Upper lobe of left lung (tissue), 6 donors: ENCODE measurements at regions not wholly inside any gene's neighbourhood (a gene's known extent, or its start where the extent isn't known, plus 50 kb on each side); places are given as distances from the start of the nearest gene placed in this dataset.

Experiments used
- ATAC-seq, 2 donors: fragments of 200-7000 bp; cut with Tn5 transposase; one replicate each; pipeline ENCODE4 v1.9.1; 2022; ENCODE audit warnings: mild to moderate bottlenecking in 2 of 2, moderate library complexity in 2 of 2; ENCODE audit not compliant: low FRiP score in 2 of 2
- DNase-seq, 2 donors: peaks; one replicate each; pipeline ENCODE4 v3.0.0-alpha.2; 2019 to 2020
- H3K27ac ChIP-seq, 4 donors: fragments of 200-600 bp; sonication (generic); one replicate each; pipeline ENCODE4 v1.5.1; 2016 to 2019
- H3K27me3 ChIP-seq, 4 donors: fragments of 200-600 bp; sonication (generic); one replicate each; pipeline ENCODE4 v1.5.1; 2017 to 2019
- H3K36me3 ChIP-seq, 4 donors: fragments of 200-600 bp; sonication (generic); one replicate each; pipeline ENCODE4 v1.5.1; 2016 to 2019
- H3K4me1 ChIP-seq, 4 donors: fragments of 200-600 bp; sonication (generic); one replicate each; pipeline ENCODE4 v1.5.1; 2018 to 2019
- H3K4me3 ChIP-seq, 4 donors: fragments of 200-600 bp; sonication (generic); one replicate each; pipeline ENCODE4 v1.5.1; 2017 to 2019; ENCODE audit warnings: mild to moderate bottlenecking in 2 of 4, moderate library complexity in 1 of 4
- H3K9me3 ChIP-seq, 4 donors: fragments of 200-600 bp; sonication (generic); one replicate each; pipeline ENCODE4 v1.5.1; 2018 to 2019
- EP300 ChIP-seq, 4 donors: sonication (generic); formaldehyde crosslinking; IDR thresholded peaks; one replicate each; pipeline ENCODE4 v1.5.1; 2017; ENCODE audit warnings: antibody characterized with exemption in 4 of 4, control low read depth in 2 of 4
- POLR2A ChIP-seq, 4 donors: fragments of 450-650 bp; IDR thresholded peaks; one replicate each; pipeline ENCODE4 v1.5.1; 2016 to 2017; ENCODE audit warnings: antibody characterized with exemption in 4 of 4, mild to moderate bottlenecking in 2 of 4
- POLR2AphosphoS5 ChIP-seq, 2 donors: sonication (generic); formaldehyde crosslinking; IDR thresholded peaks; one replicate each; pipeline ENCODE4 v1.5.1; 2017; ENCODE audit warnings: antibody characterized with exemption in 2 of 2
- WGBS, 2 donors: methylation state at CpG; one replicate each; pipeline ENCODE4 v1.1.5; 2017 to 2018; 5-methylcytosine and 5-hydroxymethylcytosine counted together
- TF ChIP-seq, protein P1 (sequence below), 6 experiments: fragments of 450-650 bp in 4 of 6; fragments of 200-600 bp in 2 of 6; sonication (generic) in 2 of 6; IDR thresholded peaks; one replicate each; pipeline ENCODE4 v1.5.1; 2016 to 2019; ENCODE audit warnings: antibody characterized with exemption in 6 of 6
- donor health status: DM: no; HTN: no; CAD: no; lungs with moderate emphysema.
- donor health status: DM: no; HTN: yes; CAD: no; lungs with severe emphysema.

DNA sequence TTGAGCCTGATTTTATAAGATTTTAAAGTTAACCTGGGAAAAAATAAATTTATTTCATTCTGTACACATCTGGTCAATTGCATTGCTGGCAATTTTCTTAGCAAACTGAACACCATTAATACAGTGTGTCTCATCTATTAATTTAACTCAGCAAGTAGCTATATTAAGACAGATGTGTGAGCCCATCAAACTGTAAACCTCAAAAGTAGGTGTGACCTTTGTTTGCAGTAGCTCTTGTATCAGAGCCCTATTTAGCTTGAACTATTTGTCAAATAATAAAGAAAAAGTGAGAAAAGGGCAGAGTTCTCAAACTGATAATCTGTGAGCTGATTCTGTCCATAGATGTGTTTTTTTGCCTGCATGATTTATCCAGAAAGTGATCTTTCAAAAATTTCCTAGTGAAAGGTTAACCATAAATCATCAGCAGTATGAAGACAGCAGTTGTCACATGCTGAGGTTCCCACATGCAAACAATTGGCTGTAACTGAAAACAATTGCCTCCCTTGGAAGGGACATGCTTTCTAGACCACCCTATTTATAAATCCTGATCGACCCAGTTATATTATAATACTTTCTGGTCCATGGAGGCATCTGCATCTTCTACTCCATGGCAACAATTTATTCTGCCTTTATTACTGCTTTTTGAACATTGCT is 646.5 kb downstream of the NSUN3 start:
- TF ChIP-seq POLR2AphosphoS5 (IDR thresholded peaks at IDR 0.05) (no peak), POLR2A (IDR thresholded peaks at IDR 0.05) (no peak), EP300 (IDR thresholded peaks at IDR 0.05) (no peak)
- TF ChIP-seq, protein P1, sequence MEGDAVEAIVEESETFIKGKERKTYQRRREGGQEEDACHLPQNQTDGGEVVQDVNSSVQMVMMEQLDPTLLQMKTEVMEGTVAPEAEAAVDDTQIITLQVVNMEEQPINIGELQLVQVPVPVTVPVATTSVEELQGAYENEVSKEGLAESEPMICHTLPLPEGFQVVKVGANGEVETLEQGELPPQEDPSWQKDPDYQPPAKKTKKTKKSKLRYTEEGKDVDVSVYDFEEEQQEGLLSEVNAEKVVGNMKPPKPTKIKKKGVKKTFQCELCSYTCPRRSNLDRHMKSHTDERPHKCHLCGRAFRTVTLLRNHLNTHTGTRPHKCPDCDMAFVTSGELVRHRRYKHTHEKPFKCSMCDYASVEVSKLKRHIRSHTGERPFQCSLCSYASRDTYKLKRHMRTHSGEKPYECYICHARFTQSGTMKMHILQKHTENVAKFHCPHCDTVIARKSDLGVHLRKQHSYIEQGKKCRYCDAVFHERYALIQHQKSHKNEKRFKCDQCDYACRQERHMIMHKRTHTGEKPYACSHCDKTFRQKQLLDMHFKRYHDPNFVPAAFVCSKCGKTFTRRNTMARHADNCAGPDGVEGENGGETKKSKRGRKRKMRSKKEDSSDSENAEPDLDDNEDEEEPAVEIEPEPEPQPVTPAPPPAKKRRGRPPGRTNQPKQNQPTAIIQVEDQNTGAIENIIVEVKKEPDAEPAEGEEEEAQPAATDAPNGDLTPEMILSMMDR (IDR thresholded peaks at IDR 0.05) = no peak
- Histone ChIP-seq H3K27ac (no peak overlapping the region), H3K4me1 (no peaks in the 10 kb centered on the region), H3K36me3 (no peaks in the 10 kb centered on the region), H3K27me3 (no peaks in the 10 kb centered on the region), H3K4me3 (no peak overlapping the region), H3K9me3 (peaks cover 0 to 5% (median 0%) of the 10 kb centered on the region in 4 donors)
- DNase-seq = no peak
- WGBS, 2 donors = 45 to 68% methylated on average over 1 of the region's 1 CpG
- no peak for ATAC-seq

DNA sequence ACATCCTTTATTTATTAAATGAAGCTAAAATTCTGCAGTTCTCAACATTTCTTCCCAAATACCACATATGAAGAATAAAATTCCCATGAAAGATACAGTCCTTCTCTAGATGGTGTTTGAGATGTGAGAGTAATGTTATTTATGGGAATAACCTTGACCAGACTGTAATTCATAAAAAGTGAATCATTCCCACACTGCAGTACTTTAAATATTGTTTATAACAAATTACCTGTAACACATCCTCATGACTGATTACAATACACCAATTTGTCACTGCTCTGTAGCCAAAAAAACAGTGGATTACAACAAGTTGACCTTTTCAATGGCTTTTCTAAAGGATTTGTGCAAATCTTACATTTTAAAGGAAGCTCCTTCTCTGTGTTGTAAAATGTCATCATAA is 651.3 kb downstream of the NSUN3 start:
- H3K27ac ChIP-seq = no peak overlapping the region
- no peaks in the 10 kb centered on the region for H3K9me3 ChIP-seq
- no peaks in the 10 kb centered on the region for H3K36me3 ChIP-seq
- no peaks in the 10 kb centered on the region for H3K4me1 ChIP-seq
- TF ChIP-seq, protein P1 (IDR thresholded peaks at IDR 0.05) = no peak
- TF ChIP-seq EP300 (IDR thresholded peaks at IDR 0.05) = no peak
- no peak for TF ChIP-seq POLR2AphosphoS5 (IDR thresholded peaks at IDR 0.05)
- no peak for TF ChIP-seq POLR2A (IDR thresholded peaks at IDR 0.05)
- H3K27me3 ChIP-seq = no peaks in the 10 kb centered on the region
- no peak for ATAC-seq
- no peak for DNase-seq
- no peak overlapping the region for H3K4me3 ChIP-seq

DNA sequence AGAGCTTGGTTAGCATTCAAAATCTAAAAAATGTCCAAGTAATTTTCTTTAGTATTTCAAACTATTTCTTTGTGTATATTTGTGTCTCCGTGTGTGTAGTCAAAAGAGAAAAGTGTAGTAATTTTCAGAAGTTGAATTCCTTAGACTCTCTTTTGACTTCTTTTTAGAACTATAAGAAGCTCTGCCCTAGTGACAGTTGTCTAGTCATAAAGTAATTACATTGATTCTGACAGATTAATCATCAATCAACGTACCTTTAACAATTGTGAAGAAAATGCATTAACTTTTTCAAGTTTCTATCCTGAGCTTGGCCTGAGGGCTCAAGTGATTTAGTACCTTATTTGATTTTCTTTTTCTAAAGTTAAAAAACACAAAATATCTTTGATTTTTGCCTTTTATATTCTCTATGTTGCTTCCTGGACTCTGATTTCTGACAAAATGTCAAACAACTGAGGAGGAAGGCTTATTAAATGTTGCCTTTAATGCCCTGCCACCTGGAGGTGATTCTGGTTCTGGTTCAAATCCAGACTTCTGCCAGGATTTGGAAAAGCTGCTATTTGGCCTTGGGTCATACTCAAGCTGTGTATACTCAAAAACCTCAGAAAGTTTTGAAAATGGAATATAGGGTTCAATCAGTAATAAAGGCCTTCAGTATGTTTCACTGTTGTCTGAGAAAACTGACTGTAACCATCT is 653.6 kb downstream of the NSUN3 start:
- Histone ChIP-seq H3K27ac (no peak overlapping the region), H3K27me3 (no peaks in the 10 kb centered on the region), H3K4me1 (no peaks in the 10 kb centered on the region), H3K9me3 (no peaks in the 10 kb centered on the region), H3K4me3 (no peak overlapping the region), H3K36me3 (no peaks in the 10 kb centered on the region)
- no peak for ATAC-seq
- TF ChIP-seq POLR2A (IDR thresholded peaks at IDR 0.05) = no peak
- TF ChIP-seq, protein P1 (IDR thresholded peaks at IDR 0.05) = peak in 2 of 6 experiments; percentile 13 to 27
- DNase-seq = no peak
- 76 to 89% methylated on average over 2 of the region's 2 CpGs for WGBS, 2 donors

DNA sequence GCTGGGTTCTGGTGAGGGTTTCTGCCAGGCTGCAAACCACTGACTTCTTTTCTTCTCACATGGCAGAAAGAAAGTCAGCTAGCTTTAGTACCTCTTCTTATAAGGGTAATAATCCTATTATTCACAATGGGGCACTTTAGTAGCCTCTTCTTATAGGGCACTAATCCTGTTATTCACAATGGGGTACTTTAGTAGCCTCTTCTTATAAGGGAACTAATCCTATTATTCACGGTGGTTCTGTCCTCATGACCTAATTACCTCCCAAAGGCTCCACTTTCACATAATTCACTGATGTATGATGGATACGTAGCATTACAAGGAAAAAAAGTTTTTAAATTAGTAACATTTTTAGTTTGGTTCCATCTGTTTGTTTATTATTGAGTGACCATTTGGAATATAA is 671.3 kb downstream of the NSUN3 start:
- WGBS, 2 donors = 43 to 57% methylated on average over 2 of the region's 2 CpGs
- DNase-seq (no peak), ATAC-seq (no peak)
- TF ChIP-seq POLR2A (IDR thresholded peaks at IDR 0.05) (no peak), EP300 (IDR thresholded peaks at IDR 0.05) (no peak), POLR2AphosphoS5 (IDR thresholded peaks at IDR 0.05) (no peak)
- TF ChIP-seq, protein P1 (IDR thresholded peaks at IDR 0.05) = no peak
- Histone ChIP-seq H3K36me3 (no peaks in the 10 kb centered on the region), H3K27me3 (no peaks in the 10 kb centered on the region), H3K9me3 (no peaks in the 10 kb centered on the region), H3K4me3 (no peak overlapping the region), H3K4me1 (no peaks in the 10 kb centered on the region), H3K27ac (no peak overlapping the region)

DNA sequence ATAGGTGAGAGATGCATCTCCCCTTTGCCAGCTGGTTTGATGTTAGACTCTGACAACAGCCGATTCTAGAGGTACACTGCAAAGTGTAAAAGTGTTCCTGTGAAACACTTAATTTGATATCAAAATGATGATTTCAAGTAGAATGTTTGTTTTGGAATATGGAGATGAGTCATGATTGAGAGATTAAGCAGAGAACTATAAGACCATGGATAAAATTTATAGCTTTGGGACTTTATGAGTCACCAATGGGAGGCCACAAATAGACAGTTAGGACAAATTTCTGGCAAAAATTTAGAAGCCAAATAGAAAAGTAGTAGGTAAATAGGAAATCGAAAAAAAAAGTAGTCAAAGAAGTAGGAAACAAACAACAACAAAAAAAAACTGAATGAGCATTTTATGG is 672.5 kb downstream of the NSUN3 start:
- ATAC-seq (no peak), DNase-seq (no peak)
- H3K4me1 ChIP-seq = no peaks in the 10 kb centered on the region
- H3K36me3 ChIP-seq = no peaks in the 10 kb centered on the region
- no peaks in the 10 kb centered on the region for H3K9me3 ChIP-seq
- H3K4me3 ChIP-seq = no peak overlapping the region
- WGBS, 2 donors = 71 to 84% methylated on average over 2 of the region's 2 CpGs
- no peaks in the 10 kb centered on the region for H3K27me3 ChIP-seq
- no peak overlapping the region for H3K27ac ChIP-seq
- no peak for TF ChIP-seq POLR2A (IDR thresholded peaks at IDR 0.05)
- TF ChIP-seq, protein P1 (IDR thresholded peaks at IDR 0.05) = no peak
